ENCODE measurements at regions not wholly inside any gene's neighbourhood (a gene's known extent, or its start where the extent isn't known, plus 50 kb on each side); places are given as distances from the start of the nearest gene placed in this dataset.

DNA sequence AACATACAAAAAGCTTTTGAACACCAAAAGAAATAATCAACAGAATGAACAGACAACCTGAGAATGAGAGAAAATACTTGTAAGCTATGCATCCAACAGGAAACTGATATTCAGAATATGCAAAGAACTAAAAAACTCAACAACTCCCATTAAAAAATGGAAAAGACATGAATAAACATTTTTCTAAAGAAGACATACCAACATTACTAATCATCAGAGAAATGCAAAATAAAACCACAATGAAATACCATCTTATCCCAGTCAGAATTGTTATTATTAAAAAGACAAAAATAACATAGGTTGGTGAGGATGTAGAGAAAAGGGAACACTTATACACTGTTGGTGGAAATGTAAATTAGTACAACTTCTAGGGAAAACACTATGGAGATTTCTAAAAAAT, 1161.9 kb downstream of the PCDH19 start:
- Mint-ChIP-seq H3K4me3 (no peak overlapping the region), H3K27ac (no peak overlapping the region), H3K9me3 (peaks cover 0 to 2% of the 10 kb centered on the region in 2 experiments; a peak in 3 of 5 replicates), H3K4me1 (peaks cover 9% of the 10 kb centered on the region in 2 experiments), H3K27me3 (ENCODE audit: low read depth) (no peaks in the 10 kb centered on the region), H3K36me3 (ENCODE audit: insufficient read depth in 1 of 3, low read depth in 3 of 3) (no peaks in the 10 kb centered on the region; a peak in 3 of 7 replicates)
- no peaks in the 10 kb centered on the region for H3K4me1 ChIP-seq (ENCODE audit: insufficient read depth, low read length)
- no peak overlapping the region for H3K9ac ChIP-seq (ENCODE audit: extremely low read depth, insufficient read length, low read length)
- H2AFZ ChIP-seq (ENCODE audit: low read length): no peak overlapping the region
- H3K27ac ChIP-seq (ENCODE audit: insufficient read length, low read depth, low read length): no peak overlapping the region
- H3K4me2 ChIP-seq (ENCODE audit: insufficient read depth, insufficient read length, low read length): no peak overlapping the region
- no peak for DNase-seq
- no peak overlapping the region for H2BK20ac ChIP-seq (ENCODE audit: low read depth, low read length, poor library complexity, severe bottlenecking)
- no peaks in the 10 kb centered on the region for H3K27me3 ChIP-seq (ENCODE audit: insufficient read depth, low read length)
- H4K8ac ChIP-seq (replicated peaks; ENCODE audit: insufficient read length, low read depth, low read length): no peak overlapping the region
- no peaks in the 10 kb centered on the region for H3K79me2 ChIP-seq (ENCODE audit: insufficient read depth, low read length)
- H3T11ph ChIP-seq (ENCODE audit: low read length): no peak overlapping the region
- H4K5ac ChIP-seq (ENCODE audit: insufficient read length, low read depth, low read length): no peak overlapping the region
- no peak overlapping the region for H3K4ac ChIP-seq (ENCODE audit: low read depth, low read length)
- no peak overlapping the region for H3K18ac ChIP-seq (ENCODE audit: insufficient read length, low read depth, low read length)
- H3K79me1 ChIP-seq (ENCODE audit: insufficient read depth, low read depth, low read length, poor library complexity, severe bottlenecking): no peaks in the 10 kb centered on the region
- H3K14ac ChIP-seq (ENCODE audit: insufficient read depth, low read length): no peak overlapping the region
- no peak overlapping the region for H4K91ac ChIP-seq (ENCODE audit: insufficient read length, low read depth, low read length)
- no peaks in the 10 kb centered on the region for H3K23me2 ChIP-seq (ENCODE audit: insufficient read length, low read depth, low read length, poor library complexity, severe bottlenecking)
- H3K56ac ChIP-seq (ENCODE audit: insufficient read length, low read depth, low read length): no peak overlapping the region
- H2BK12ac ChIP-seq (ENCODE audit: insufficient read length, low read depth, low read length): no peak overlapping the region
- TF ChIP-seq, protein P1, sequence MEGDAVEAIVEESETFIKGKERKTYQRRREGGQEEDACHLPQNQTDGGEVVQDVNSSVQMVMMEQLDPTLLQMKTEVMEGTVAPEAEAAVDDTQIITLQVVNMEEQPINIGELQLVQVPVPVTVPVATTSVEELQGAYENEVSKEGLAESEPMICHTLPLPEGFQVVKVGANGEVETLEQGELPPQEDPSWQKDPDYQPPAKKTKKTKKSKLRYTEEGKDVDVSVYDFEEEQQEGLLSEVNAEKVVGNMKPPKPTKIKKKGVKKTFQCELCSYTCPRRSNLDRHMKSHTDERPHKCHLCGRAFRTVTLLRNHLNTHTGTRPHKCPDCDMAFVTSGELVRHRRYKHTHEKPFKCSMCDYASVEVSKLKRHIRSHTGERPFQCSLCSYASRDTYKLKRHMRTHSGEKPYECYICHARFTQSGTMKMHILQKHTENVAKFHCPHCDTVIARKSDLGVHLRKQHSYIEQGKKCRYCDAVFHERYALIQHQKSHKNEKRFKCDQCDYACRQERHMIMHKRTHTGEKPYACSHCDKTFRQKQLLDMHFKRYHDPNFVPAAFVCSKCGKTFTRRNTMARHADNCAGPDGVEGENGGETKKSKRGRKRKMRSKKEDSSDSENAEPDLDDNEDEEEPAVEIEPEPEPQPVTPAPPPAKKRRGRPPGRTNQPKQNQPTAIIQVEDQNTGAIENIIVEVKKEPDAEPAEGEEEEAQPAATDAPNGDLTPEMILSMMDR (conservative IDR thresholded peaks at IDR 0.05): no peak
- no peak overlapping the region for H2AK5ac ChIP-seq (ENCODE audit: insufficient read length, low read length)
- no peaks in the 10 kb centered on the region for H4K20me1 ChIP-seq (ENCODE audit: control insufficient read depth, insufficient read depth, insufficient read length)
- H2BK120ac ChIP-seq (ENCODE audit: low read depth, low read length, poor library complexity, severe bottlenecking): no peak overlapping the region
- no peak overlapping the region for H2BK5ac ChIP-seq (ENCODE audit: insufficient read length, low read length)
- H2BK15ac ChIP-seq (ENCODE audit: low read depth, low read length): no peak overlapping the region
- H3K9me3 ChIP-seq (ENCODE audit: control insufficient read depth, low read depth, low read length): no peaks in the 10 kb centered on the region
- no peak overlapping the region for H3K23ac ChIP-seq (ENCODE audit: insufficient read length, low read depth, low read length)

Data from H9 (cell line).